MM.1S (cell line): ENCODE measurements at regions not wholly inside any gene's neighbourhood (a gene's known extent, or its start where the extent isn't known, plus 50 kb on each side); places are given as distances from the start of the nearest gene placed in this dataset.

ENCODE experiments used
- EZH2 ChIP-seq: fragments of 300-600 bp; sonication (generic); optimal IDR thresholded peaks from 2 replicates; pipeline ENCODE3; 2017; ENCODE audit warnings: low read depth, mild to moderate bottlenecking, antibody characterized with exemption, low read length, mixed read lengths
- EZH2phosphoT487 ChIP-seq: fragments of 300-600 bp; sonication (generic); IDR thresholded peaks from 2 replicates; pipeline ENCODE4 v1.6.1; 2018; ENCODE audit warnings: antibody characterized with exemption, low read length
- TF ChIP-seq, protein P1 (sequence below): fragments of 300-600 bp; sonication (generic); IDR thresholded peaks from 2 replicates; pipeline ENCODE4 v1.5.1; 2016; ENCODE audit warnings: antibody characterized with exemption, low read length, mixed read lengths

DNA sequence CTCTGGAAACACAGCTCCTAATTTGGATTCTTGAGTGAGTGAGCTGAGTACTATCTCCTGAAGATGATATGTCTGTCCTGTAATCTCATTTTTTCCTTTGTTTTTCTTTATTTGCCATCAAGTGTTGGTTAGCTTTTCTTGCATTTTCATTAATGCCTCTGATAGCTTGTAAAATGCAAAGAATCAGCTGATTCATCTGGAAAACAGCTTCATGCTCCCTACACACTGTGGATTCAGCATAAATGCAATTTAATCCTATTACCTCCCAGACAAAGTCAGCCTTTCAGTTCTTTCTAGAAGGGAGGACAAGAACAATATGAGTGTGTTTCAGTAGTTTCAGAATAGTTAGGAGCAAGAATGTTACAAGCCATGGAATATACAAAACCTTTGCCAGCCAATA, 79.4 kb downstream of the DACT1 start:
- TF ChIP-seq, protein P1, sequence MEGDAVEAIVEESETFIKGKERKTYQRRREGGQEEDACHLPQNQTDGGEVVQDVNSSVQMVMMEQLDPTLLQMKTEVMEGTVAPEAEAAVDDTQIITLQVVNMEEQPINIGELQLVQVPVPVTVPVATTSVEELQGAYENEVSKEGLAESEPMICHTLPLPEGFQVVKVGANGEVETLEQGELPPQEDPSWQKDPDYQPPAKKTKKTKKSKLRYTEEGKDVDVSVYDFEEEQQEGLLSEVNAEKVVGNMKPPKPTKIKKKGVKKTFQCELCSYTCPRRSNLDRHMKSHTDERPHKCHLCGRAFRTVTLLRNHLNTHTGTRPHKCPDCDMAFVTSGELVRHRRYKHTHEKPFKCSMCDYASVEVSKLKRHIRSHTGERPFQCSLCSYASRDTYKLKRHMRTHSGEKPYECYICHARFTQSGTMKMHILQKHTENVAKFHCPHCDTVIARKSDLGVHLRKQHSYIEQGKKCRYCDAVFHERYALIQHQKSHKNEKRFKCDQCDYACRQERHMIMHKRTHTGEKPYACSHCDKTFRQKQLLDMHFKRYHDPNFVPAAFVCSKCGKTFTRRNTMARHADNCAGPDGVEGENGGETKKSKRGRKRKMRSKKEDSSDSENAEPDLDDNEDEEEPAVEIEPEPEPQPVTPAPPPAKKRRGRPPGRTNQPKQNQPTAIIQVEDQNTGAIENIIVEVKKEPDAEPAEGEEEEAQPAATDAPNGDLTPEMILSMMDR, result no peak
- no peak for TF ChIP-seq EZH2
- no peak for TF ChIP-seq EZH2phosphoT487
